ENCODE measurements at regions not wholly inside any gene's neighbourhood (a gene's known extent, or its start where the extent isn't known, plus 50 kb on each side); places are given as distances from the start of the nearest gene placed in this dataset.
"Not testable (repeated sequence)": the region's sequence is repeated elsewhere in the genome, so short reads cannot be mapped to it uniquely, and the experiment has no call there.

DNA sequence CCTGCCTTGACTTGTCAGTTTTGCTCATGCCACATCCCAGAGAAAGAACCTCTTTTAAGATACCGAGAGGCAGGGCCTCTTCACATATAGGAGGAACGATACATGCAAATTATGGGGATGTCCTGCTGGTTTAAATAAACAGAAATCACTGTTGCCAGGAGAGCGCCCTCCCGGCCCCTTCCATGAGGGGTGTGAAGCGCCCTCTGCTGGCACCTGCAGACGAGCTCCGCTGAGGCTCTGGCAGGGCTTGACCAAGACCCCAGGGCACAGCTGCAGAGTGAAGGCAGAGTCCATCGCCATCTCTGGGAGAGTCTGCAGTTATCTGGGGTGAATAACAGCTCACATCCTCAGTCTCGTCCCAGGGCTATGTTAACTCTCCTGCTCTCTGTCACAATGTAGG, 468.8 kb downstream of the RPIA start:
- TF ChIP-seq, protein P1, sequence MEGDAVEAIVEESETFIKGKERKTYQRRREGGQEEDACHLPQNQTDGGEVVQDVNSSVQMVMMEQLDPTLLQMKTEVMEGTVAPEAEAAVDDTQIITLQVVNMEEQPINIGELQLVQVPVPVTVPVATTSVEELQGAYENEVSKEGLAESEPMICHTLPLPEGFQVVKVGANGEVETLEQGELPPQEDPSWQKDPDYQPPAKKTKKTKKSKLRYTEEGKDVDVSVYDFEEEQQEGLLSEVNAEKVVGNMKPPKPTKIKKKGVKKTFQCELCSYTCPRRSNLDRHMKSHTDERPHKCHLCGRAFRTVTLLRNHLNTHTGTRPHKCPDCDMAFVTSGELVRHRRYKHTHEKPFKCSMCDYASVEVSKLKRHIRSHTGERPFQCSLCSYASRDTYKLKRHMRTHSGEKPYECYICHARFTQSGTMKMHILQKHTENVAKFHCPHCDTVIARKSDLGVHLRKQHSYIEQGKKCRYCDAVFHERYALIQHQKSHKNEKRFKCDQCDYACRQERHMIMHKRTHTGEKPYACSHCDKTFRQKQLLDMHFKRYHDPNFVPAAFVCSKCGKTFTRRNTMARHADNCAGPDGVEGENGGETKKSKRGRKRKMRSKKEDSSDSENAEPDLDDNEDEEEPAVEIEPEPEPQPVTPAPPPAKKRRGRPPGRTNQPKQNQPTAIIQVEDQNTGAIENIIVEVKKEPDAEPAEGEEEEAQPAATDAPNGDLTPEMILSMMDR (IDR thresholded peaks at IDR 0.05), result not testable (repeated sequence)
- not testable (repeated sequence) for TF ChIP-seq POLR2A (IDR thresholded peaks at IDR 0.05)
